ENCODE measurements at regions not wholly inside any gene's neighbourhood (a gene's known extent, or its start where the extent isn't known, plus 50 kb on each side); places are given as distances from the start of the nearest gene placed in this dataset.

- no peak overlapping the region for H3K4me3 ChIP-seq (ENCODE audit: low read depth, low read length)
- TF ChIP-seq, protein P1, sequence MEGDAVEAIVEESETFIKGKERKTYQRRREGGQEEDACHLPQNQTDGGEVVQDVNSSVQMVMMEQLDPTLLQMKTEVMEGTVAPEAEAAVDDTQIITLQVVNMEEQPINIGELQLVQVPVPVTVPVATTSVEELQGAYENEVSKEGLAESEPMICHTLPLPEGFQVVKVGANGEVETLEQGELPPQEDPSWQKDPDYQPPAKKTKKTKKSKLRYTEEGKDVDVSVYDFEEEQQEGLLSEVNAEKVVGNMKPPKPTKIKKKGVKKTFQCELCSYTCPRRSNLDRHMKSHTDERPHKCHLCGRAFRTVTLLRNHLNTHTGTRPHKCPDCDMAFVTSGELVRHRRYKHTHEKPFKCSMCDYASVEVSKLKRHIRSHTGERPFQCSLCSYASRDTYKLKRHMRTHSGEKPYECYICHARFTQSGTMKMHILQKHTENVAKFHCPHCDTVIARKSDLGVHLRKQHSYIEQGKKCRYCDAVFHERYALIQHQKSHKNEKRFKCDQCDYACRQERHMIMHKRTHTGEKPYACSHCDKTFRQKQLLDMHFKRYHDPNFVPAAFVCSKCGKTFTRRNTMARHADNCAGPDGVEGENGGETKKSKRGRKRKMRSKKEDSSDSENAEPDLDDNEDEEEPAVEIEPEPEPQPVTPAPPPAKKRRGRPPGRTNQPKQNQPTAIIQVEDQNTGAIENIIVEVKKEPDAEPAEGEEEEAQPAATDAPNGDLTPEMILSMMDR (IDR thresholded peaks at IDR 0.05; ENCODE audit: low read depth, low read length): no peak
Observed at GRCh38 chr4:79689740-79690139, 281.7 kb upstream of the GK2 start.

- TF ChIP-seq, protein P1 (IDR thresholded peaks at IDR 0.05; ENCODE audit: low read depth, low read length): no peak
- no peak overlapping the region for H3K4me3 ChIP-seq (ENCODE audit: low read depth, low read length)
Observed at GRCh38 chr4:79688691-79689090, 280.7 kb upstream of the GK2 start.

DNA sequence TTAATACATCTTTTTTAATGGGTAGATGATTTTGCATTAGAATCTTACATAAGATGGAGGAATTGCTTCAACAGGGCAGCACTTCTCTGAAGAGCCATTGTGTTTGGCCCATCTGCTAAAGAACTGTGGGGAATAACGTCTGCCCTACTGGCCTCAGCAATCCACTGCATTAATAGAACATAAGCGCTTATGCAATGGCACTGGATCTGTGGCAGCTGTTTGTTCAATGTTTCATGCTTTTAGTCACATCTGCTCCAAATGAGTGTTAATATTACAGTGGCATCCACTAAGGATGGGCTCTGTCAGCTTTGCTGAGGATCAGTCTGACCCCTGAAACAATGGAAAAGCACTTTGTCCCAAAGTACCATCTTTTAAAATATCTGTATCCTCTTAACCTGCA is 279.0 kb upstream of the GK2 start:
- no peak overlapping the region for H3K4me3 ChIP-seq (ENCODE audit: low read depth, low read length)
- TF ChIP-seq, protein P1 (IDR thresholded peaks at IDR 0.05; ENCODE audit: low read depth, low read length): no peak

DNA sequence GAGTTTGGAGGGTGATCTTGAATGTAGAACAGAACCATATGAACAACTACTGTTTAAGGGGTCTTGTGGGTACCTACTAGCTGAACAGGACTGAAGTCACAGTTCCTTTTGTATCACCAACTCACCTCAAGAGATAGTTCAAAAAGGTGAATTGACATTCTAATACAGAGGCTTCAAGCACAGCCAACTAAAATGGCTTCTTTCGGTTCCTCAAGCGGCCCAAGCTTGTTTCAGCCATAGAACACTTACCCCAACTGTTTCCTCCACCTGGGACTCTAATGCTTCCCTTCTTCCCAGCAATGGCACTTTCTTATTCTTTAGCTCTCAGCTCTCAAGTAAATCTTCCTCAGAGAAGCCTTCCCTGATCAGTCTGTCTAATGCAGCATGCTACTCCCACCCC is 277.5 kb upstream of the GK2 start:
- H3K4me3 ChIP-seq (ENCODE audit: low read depth, low read length): no peak overlapping the region
- TF ChIP-seq, protein P1 (IDR thresholded peaks at IDR 0.05; ENCODE audit: low read depth, low read length): no peak

DNA sequence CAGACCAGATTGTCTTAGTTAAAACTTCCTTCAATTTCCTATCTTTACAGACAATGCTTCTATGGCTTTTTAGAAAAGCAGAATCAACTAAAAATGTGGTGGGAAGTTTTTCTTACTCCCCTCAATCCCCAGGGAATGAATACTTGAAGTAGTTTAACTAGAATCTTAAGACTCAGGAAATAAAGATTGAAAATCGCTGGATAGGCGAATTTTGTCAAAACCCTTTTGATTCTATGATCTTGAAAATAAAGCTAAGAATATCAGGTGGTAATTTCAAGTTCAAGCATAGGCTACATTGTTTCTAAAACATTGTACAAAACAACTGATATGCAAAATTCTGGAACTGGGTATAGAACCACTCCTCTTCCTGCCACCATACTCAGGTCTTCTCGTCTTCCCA is 276.5 kb upstream of the GK2 start:
- TF ChIP-seq, protein P1 (IDR thresholded peaks at IDR 0.05; ENCODE audit: low read depth, low read length): no peak
- no peak overlapping the region for H3K4me3 ChIP-seq (ENCODE audit: low read depth, low read length)

GRCh38 chr4:79682801-79683530 is 274.9 kb upstream of the GK2 start:
- no peak overlapping the region for H3K4me3 ChIP-seq (ENCODE audit: low read depth, low read length)
- TF ChIP-seq, protein P1 (IDR thresholded peaks at IDR 0.05; ENCODE audit: low read depth, low read length): no peak

- H3K4me3 ChIP-seq (ENCODE audit: low read depth, low read length): no peak overlapping the region
- TF ChIP-seq, protein P1 (IDR thresholded peaks at IDR 0.05; ENCODE audit: low read depth, low read length): no peak
Observed at GRCh38 chr4:79682161-79682560, 274.1 kb upstream of the GK2 start.
